Renal cortical epithelial cell (primary cell): ENCODE measurements at regions not wholly inside any gene's neighbourhood (a gene's known extent, or its start where the extent isn't known, plus 50 kb on each side); places are given as distances from the start of the nearest gene placed in this dataset.
"Not testable (repeated sequence)": the region's sequence is repeated elsewhere in the genome, so short reads cannot be mapped to it uniquely, and the experiment has no call there.

ENCODE experiments used
- DNase-seq: peaks from one replicate; pipeline ENCODE4 v3.0.0-alpha.2; 2011; ENCODE audit warnings: low read depth

- DNase-seq, result no peak
Observed at GRCh38 chr16:35196313-35196712, 1736.9 kb downstream of the TP53TG3F start.

GRCh38 chr16:35197656-35198055 is 1738.2 kb downstream of the TP53TG3F start:
- no peak for DNase-seq

GRCh38 chr16:35198223-35199199 is 1739.1 kb downstream of the TP53TG3F start:
- no peak for DNase-seq

- DNase-seq, result no peak
Observed at GRCh38 chr16:35200662-35201061, 1741.2 kb downstream of the TP53TG3F start.

- DNase-seq, result no peak
Observed at GRCh38 chr16:35201151-35201550, 1741.7 kb downstream of the TP53TG3F start.

- DNase-seq, result no peak
Observed at GRCh38 chr16:35203636-35204035, 1744.2 kb downstream of the TP53TG3F start.

- DNase-seq, result no peak
Observed at GRCh38 chr16:35207059-35207999, 1747.9 kb downstream of the TP53TG3F start.

GRCh38 chr16:35208001-35208935 is 1748.9 kb downstream of the TP53TG3F start:
- no peak for DNase-seq

GRCh38 chr16:35210681-35211433 is 1751.4 kb downstream of the TP53TG3F start:
- no peak for DNase-seq

GRCh38 chr16:35214840-35215239 is 1755.4 kb downstream of the TP53TG3F start:
- no peak for DNase-seq

GRCh38 chr16:35215287-35215686 is 1755.9 kb downstream of the TP53TG3F start:
- DNase-seq, result no peak

GRCh38 chr16:35216261-35216660 is 1756.8 kb downstream of the TP53TG3F start:
- DNase-seq, result not testable (repeated sequence)

- DNase-seq, result no peak
Observed at GRCh38 chr16:35221482-35222185, 1762.2 kb downstream of the TP53TG3F start.

GRCh38 chr16:35234679-35235078 is 1775.3 kb downstream of the TP53TG3F start:
- no peak for DNase-seq

GRCh38 chr16:35239561-35239960 is 1780.1 kb downstream of the TP53TG3F start:
- no peak for DNase-seq

- DNase-seq, result no peak
Observed at GRCh38 chr16:35249051-35249450, 1789.6 kb downstream of the TP53TG3F start.

- peak; percentile 8 for DNase-seq
Observed at GRCh38 chr16:35252356-35252936, 1793.0 kb downstream of the TP53TG3F start.

- DNase-seq, result no peak
Observed at GRCh38 chr16:35255186-35255803, 1795.9 kb downstream of the TP53TG3F start.

- DNase-seq, result no peak
Observed at GRCh38 chr16:35255816-35256215, 1796.4 kb downstream of the TP53TG3F start.
